ENCODE measurements at regions not wholly inside any gene's neighbourhood (a gene's known extent, or its start where the extent isn't known, plus 50 kb on each side); places are given as distances from the start of the nearest gene placed in this dataset.

DNA sequence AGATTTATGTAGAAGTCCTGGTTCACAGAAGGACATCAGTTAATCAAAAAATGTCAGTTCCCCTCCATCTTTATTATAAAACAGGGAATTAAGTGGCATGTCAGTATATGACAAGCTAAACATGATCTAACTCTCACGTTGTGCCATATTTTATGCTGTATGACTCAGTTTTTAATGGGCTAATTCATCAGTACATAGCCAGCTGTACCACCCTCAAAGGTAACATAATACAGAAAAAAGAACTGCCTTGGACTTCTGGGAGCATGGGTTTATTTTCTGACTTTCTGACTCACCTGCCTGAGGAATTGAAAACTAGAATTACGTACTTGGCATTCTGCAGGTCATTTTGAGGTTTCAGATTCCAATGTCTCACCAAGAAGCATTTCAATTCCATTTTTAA, 135.7 kb downstream of the CMPK2 start:
- CTCF ChIA-PET, result interaction anchor here (1.1 to 1.2 kb wide), 2 partner anchors 43 to 208 kb away, joined by 3 to 5 read pairs; no protein-coding TSS in a partner anchor
- no peak for DNase-seq
- TF ChIP-seq, protein P1, sequence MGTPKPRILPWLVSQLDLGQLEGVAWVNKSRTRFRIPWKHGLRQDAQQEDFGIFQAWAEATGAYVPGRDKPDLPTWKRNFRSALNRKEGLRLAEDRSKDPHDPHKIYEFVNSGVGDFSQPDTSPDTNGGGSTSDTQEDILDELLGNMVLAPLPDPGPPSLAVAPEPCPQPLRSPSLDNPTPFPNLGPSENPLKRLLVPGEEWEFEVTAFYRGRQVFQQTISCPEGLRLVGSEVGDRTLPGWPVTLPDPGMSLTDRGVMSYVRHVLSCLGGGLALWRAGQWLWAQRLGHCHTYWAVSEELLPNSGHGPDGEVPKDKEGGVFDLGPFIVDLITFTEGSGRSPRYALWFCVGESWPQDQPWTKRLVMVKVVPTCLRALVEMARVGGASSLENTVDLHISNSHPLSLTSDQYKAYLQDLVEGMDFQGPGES (IDR thresholded peaks at IDR 0.05; ENCODE audit: low read depth, low read length), result no peak
- no peak for TF ChIP-seq GABPA (IDR thresholded peaks at IDR 0.05; ENCODE audit: low read depth)
- no peak for TF ChIP-seq CHD2 (IDR thresholded peaks at IDR 0.05; ENCODE audit: low read length, partially characterized antibody)
- TF ChIP-seq RXRA (IDR thresholded peaks at IDR 0.05; ENCODE audit: borderline replicate concordance, low read depth), result no peak
- TF ChIP-seq EP300 (IDR thresholded peaks at IDR 0.05; ENCODE audit: borderline replicate concordance in 1 of 2, low read depth in 1 of 2, low read length in 1 of 2), result no peak
- TF ChIP-seq, protein P2, sequence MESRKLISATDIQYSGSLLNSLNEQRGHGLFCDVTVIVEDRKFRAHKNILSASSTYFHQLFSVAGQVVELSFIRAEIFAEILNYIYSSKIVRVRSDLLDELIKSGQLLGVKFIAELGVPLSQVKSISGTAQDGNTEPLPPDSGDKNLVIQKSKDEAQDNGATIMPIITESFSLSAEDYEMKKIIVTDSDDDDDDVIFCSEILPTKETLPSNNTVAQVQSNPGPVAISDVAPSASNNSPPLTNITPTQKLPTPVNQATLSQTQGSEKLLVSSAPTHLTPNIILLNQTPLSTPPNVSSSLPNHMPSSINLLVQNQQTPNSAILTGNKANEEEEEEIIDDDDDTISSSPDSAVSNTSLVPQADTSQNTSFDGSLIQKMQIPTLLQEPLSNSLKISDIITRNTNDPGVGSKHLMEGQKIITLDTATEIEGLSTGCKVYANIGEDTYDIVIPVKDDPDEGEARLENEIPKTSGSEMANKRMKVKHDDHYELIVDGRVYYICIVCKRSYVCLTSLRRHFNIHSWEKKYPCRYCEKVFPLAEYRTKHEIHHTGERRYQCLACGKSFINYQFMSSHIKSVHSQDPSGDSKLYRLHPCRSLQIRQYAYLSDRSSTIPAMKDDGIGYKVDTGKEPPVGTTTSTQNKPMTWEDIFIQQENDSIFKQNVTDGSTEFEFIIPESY (IDR thresholded peaks at IDR 0.05; ENCODE audit: borderline replicate concordance, low read depth), result no peak
- TF ChIP-seq, protein P3, sequence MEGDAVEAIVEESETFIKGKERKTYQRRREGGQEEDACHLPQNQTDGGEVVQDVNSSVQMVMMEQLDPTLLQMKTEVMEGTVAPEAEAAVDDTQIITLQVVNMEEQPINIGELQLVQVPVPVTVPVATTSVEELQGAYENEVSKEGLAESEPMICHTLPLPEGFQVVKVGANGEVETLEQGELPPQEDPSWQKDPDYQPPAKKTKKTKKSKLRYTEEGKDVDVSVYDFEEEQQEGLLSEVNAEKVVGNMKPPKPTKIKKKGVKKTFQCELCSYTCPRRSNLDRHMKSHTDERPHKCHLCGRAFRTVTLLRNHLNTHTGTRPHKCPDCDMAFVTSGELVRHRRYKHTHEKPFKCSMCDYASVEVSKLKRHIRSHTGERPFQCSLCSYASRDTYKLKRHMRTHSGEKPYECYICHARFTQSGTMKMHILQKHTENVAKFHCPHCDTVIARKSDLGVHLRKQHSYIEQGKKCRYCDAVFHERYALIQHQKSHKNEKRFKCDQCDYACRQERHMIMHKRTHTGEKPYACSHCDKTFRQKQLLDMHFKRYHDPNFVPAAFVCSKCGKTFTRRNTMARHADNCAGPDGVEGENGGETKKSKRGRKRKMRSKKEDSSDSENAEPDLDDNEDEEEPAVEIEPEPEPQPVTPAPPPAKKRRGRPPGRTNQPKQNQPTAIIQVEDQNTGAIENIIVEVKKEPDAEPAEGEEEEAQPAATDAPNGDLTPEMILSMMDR (IDR thresholded peaks at IDR 0.05), result no peak
- TF ChIP-seq NRF1 (IDR thresholded peaks at IDR 0.05; ENCODE audit: low read depth, low read length), result no peak
- TF ChIP-seq YY1 (IDR thresholded peaks at IDR 0.05; ENCODE audit: low read depth), result no peak
- H2AFZ ChIP-seq (ENCODE audit: low read depth), result no peak overlapping the region
- H3K9me2 ChIP-seq, result no peaks in the 10 kb centered on the region
- H3K9ac ChIP-seq, result no peak overlapping the region
- no peaks in the 10 kb centered on the region for H4K20me1 ChIP-seq (ENCODE audit: insufficient read depth)
- H3K4me3 ChIP-seq (ENCODE audit: low read depth in 2 of 2, low read length in 1 of 2), result no peak overlapping the region
- H3K4me2 ChIP-seq, result no peak overlapping the region
- POLR2A ChIA-PET, result no interaction called here
- no peaks in the 10 kb centered on the region for H3K9me3 ChIP-seq
- H3K79me2 ChIP-seq (ENCODE audit: insufficient read depth), result no peaks in the 10 kb centered on the region
- 21% methylated on average over 2 of the region's 2 CpGs for WGBS (ENCODE audit: low lambda C conversion rate)
- no peaks in the 10 kb centered on the region for H3K36me3 ChIP-seq (replicated peaks in 1 of 2; ENCODE audit: control insufficient read depth in 1 of 2, insufficient read depth in 2 of 2, low read length in 1 of 2)
- no peaks in the 10 kb centered on the region for H3K27me3 ChIP-seq (ENCODE audit: insufficient read depth)
- no peaks in the 10 kb centered on the region for H3F3A ChIP-seq (replicated peaks; ENCODE audit: insufficient read depth)
- no peaks in the 10 kb centered on the region for H3K4me1 ChIP-seq (ENCODE audit: control insufficient read depth in 1 of 2, insufficient read depth in 2 of 2, low read depth in 1 of 2, low read length in 1 of 2)
- H3K27ac ChIP-seq (ENCODE audit: low read depth in 2 of 2, low read length in 1 of 2), result no peak overlapping the region

DNA sequence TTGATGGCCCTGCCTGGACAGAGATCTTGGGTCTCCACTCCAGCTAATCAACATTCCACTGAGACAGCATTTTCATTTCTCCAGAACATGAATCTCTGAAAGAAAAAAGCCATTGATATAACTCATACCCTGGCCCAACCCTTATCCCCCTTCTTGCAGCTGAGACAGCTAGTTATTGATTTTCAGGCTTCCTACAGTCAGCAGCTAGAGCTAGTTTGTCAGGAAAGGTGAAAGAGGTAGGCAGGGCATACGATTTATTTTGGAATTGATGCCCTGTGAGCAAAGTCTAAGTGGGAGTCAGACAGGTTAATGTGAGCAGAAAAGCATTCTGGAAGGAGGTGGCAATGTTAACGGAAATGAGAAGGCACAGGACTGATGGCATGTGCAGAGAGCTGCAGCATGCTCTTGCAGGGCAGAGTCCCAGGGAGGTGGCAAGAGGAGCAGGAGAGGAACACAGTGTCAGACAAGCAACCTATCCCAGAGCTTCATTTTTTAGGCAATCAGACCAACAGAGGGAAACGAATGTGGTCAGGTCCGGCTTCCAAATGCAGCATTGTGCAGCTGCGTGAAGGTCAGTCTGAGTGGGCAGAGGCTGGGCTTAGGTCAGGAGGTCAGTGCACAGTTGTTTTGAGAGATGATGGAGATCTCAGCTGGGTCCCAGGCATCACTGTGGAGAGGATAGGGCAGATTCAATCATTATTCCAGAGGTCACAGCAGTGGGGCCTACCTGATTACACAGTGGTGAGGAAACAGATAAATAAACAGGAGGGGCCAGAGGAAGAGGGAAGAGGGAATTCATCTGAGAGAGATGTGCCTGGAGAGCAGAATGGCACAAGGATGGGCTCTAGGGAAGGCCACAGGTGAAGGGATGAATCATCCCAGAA, 134.8 kb downstream of the CMPK2 start:
- no peak for DNase-seq
- H3K36me3 ChIP-seq (replicated peaks in 1 of 2; ENCODE audit: control insufficient read depth in 1 of 2, insufficient read depth in 2 of 2, low read length in 1 of 2), result no peaks in the 10 kb centered on the region
- no peak overlapping the region for H3K4me2 ChIP-seq
- 18% methylated on average over 3 of the region's 5 CpGs for WGBS (ENCODE audit: low lambda C conversion rate)
- no peaks in the 10 kb centered on the region for H3K27me3 ChIP-seq (ENCODE audit: insufficient read depth)
- H4K20me1 ChIP-seq (ENCODE audit: insufficient read depth), result no peaks in the 10 kb centered on the region
- no peak overlapping the region for H3K4me3 ChIP-seq (ENCODE audit: low read depth in 2 of 2, low read length in 1 of 2)
- no peaks in the 10 kb centered on the region for H3K9me2 ChIP-seq
- no peaks in the 10 kb centered on the region for H3F3A ChIP-seq (replicated peaks; ENCODE audit: insufficient read depth)
- H3K9me3 ChIP-seq, result no peaks in the 10 kb centered on the region
- H2AFZ ChIP-seq (ENCODE audit: low read depth), result no peak overlapping the region
- H3K9ac ChIP-seq, result no peak overlapping the region
- H3K27ac ChIP-seq (ENCODE audit: low read depth in 2 of 2, low read length in 1 of 2), result no peak overlapping the region
- POLR2A ChIA-PET, result no interaction called here
- no peaks in the 10 kb centered on the region for H3K4me1 ChIP-seq (ENCODE audit: control insufficient read depth in 1 of 2, insufficient read depth in 2 of 2, low read depth in 1 of 2, low read length in 1 of 2)
- no peaks in the 10 kb centered on the region for H3K79me2 ChIP-seq (ENCODE audit: insufficient read depth)
- CTCF ChIA-PET, result interaction anchor here (1.1 to 1.2 kb wide), 2 partner anchors 42 to 209 kb away, joined by 3 to 5 read pairs; no protein-coding TSS in a partner anchor
- TF ChIP-seq, protein P4, sequence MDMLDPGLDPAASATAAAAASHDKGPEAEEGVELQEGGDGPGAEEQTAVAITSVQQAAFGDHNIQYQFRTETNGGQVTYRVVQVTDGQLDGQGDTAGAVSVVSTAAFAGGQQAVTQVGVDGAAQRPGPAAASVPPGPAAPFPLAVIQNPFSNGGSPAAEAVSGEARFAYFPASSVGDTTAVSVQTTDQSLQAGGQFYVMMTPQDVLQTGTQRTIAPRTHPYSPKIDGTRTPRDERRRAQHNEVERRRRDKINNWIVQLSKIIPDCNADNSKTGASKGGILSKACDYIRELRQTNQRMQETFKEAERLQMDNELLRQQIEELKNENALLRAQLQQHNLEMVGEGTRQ (IDR thresholded peaks at IDR 0.05; ENCODE audit: borderline replicate concordance, low read depth, low read length), result no peak
- TF ChIP-seq RXRA (IDR thresholded peaks at IDR 0.05; ENCODE audit: borderline replicate concordance, low read depth) (no peak), FOSL2 (IDR thresholded peaks at IDR 0.05; ENCODE audit: borderline replicate concordance, low read depth) (no peak), FOXJ3 (CRISPR knock-in tag; IDR thresholded peaks at IDR 0.05) (no peak)
- TF ChIP-seq, protein P1 (IDR thresholded peaks at IDR 0.05; ENCODE audit: low read depth, low read length), result no peak
- TF ChIP-seq, protein P5, sequence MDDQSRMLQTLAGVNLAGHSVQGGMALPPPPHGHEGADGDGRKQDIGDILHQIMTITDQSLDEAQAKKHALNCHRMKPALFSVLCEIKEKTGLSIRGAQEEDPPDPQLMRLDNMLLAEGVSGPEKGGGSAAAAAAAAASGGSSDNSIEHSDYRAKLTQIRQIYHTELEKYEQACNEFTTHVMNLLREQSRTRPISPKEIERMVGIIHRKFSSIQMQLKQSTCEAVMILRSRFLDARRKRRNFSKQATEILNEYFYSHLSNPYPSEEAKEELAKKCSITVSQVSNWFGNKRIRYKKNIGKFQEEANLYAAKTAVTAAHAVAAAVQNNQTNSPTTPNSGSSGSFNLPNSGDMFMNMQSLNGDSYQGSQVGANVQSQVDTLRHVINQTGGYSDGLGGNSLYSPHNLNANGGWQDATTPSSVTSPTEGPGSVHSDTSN (IDR thresholded peaks at IDR 0.05), result no peak

Measured in SK-N-SH (cell line).